Panc1 (cell line): ENCODE measurements at regions not wholly inside any gene's neighbourhood (a gene's known extent, or its start where the extent isn't known, plus 50 kb on each side); places are given as distances from the start of the nearest gene placed in this dataset.

Experiments
- ATAC-seq: fragments of 200-7000 bp; cut with Tn5 transposase; 2 replicates; pipeline ENCODE4 v1.9.1; 2020; ENCODE audit warnings: mild to moderate bottlenecking, moderate library complexity
- BruUV-seq: library from RNA; stranded (reverse); fragments of 400-500 nt; replicated peaks from 2 replicates; lab custom pipeline; 2021; lab: Mats Ljungman, UMichigan
- CTCF ChIA-PET: fragments of 300-600 bp; sonication (Branson Sonifier 250); formaldehyde crosslinking; loops from one replicate; lab custom pipeline; 2022; ENCODE audit warnings: antibody characterized with exemption; lab: Charles Lee
- POLR2A ChIA-PET: fragments of 300-600 bp; sonication (Branson Sonifier 250); formaldehyde crosslinking; loops from one replicate; lab custom pipeline; 2022; ENCODE audit warnings: antibody characterized with exemption; lab: Charles Lee
- DNase-seq: peaks from one replicate; pipeline ENCODE4 v3.0.0-alpha.2; 2010; ENCODE audit warnings: low read depth, low spot score
- H3K27ac ChIP-seq: 2 replicates; pipeline ENCODE4 v1.5.1; 2011; ENCODE audit warnings: mild to moderate bottlenecking, low read length, inconsistent platforms
- H3K27me3 ChIP-seq: fragments of 200-500 bp; sonication (Bioruptor generic); 2 replicates; pipeline ENCODE4 v1.6.0; 2014; ENCODE audit warnings: low read length, inconsistent platforms; ENCODE audit not compliant: control insufficient read depth, insufficient read depth
- H3K36me3 ChIP-seq: fragments of 200-500 bp; sonication (Bioruptor generic); 2 replicates; pipeline ENCODE4 v1.5.1; 2014; ENCODE audit warnings: inconsistent platforms, mild to moderate bottlenecking, low read length, moderate library complexity; ENCODE audit not compliant: control insufficient read depth, insufficient read depth
- H3K4me1 ChIP-seq: 2 replicates; pipeline ENCODE4 v1.5.1; 2011; ENCODE audit warnings: inconsistent platforms, mild to moderate bottlenecking, low read length, moderate library complexity; ENCODE audit not compliant: control insufficient read depth, insufficient read depth
- H3K4me3 ChIP-seq, 2 experiments: 2 replicates each; pipeline ENCODE4 v1.5.1; 2011 to 2012; ENCODE audit warnings: low read depth in 2 of 2, low read length in 2 of 2, mild to moderate bottlenecking in 2 of 2, inconsistent platforms in 1 of 2, moderate library complexity in 1 of 2
- H3K9me3 ChIP-seq: fragments of 200-500 bp; sonication (Bioruptor generic); 2 replicates; pipeline ENCODE4 v1.5.1; 2014; ENCODE audit warnings: low read depth, mild to moderate bottlenecking, inconsistent platforms, low read length, moderate library complexity; ENCODE audit not compliant: control insufficient read depth, insufficient read depth
- CTCF ChIP-seq: fragments of 450-650 bp; IDR thresholded peaks from 2 replicates; pipeline ENCODE4 v1.5.1; 2017; ENCODE audit warnings: mild to moderate bottlenecking
- POLR2AphosphoS5 ChIP-seq: IDR thresholded peaks from 2 replicates; pipeline ENCODE4 v1.6.1; 2012; ENCODE audit warnings: mild to moderate bottlenecking, low read depth, low read length, moderate library complexity
- REST ChIP-seq, 2 experiments: IDR thresholded peaks; 2 replicates each; pipeline ENCODE4 v1.6.1; 2011 to 2012; ENCODE audit warnings: low read depth in 2 of 2, control low read depth in 1 of 2, low read length in 1 of 2, mild to moderate bottlenecking in 1 of 2, moderate library complexity in 1 of 2; ENCODE audit not compliant: insufficient read depth in 1 of 2
- SIN3A ChIP-seq: IDR thresholded peaks from 2 replicates; pipeline ENCODE4 v1.6.1; 2012; ENCODE audit warnings: low read depth, mild to moderate bottlenecking, low read length, moderate library complexity, borderline replicate concordance; ENCODE audit not compliant: insufficient read depth
- TCF7L2 ChIP-seq: IDR thresholded peaks from 2 replicates; pipeline ENCODE4 v1.6.1; 2011; ENCODE audit warnings: mild to moderate bottlenecking, low read depth, low read length, inconsistent platforms
- in situ Hi-C: cut with HindIII; loops from 2 replicates; pipeline ENCODE4 v1.10.0; 2016; ENCODE audit warnings: low sequenced_read_pairs, low pct_unique_long_range_greater_than_20kb
- intact Hi-C: fragments of 100-400 bp; cut with micrococcal nuclease; formaldehyde crosslinking; loops from one replicate; pipeline ENCODE4 v1.10.0; 2022; ENCODE audit not compliant: unreplicated experiment

GRCh38 chr2:128413718-128414341, 95.2 kb upstream of the HS6ST1 start:
- no TSS peak for BruUV-seq
- ChIA-PET CTCF (no interaction called here), POLR2A (interaction anchor here (0.7 kb wide), 1 partner anchor 14 kb away, joined by 8 read pairs; no protein-coding TSS in a partner anchor)
- in situ Hi-C loops: no loop called here
- DNase-seq (no peak), ATAC-seq (no peak)
- Histone ChIP-seq H3K4me3 (no peak overlapping the region), H3K4me1 (no peaks in the 10 kb centered on the region), H3K27ac (no peak overlapping the region), H3K36me3 (no peaks in the 10 kb centered on the region), H3K27me3 (no peaks in the 10 kb centered on the region), H3K9me3 (no peaks in the 10 kb centered on the region)
- TF ChIP-seq SIN3A: no peak
- no peak for TF ChIP-seq TCF7L2
- no peak for TF ChIP-seq REST (IDR thresholded peaks at IDR 0.05; ENCODE audit: insufficient read depth in 1 of 2, low read depth in 2 of 2, low read length in 1 of 2)
- TF ChIP-seq POLR2AphosphoS5: no peak
- no peak for TF ChIP-seq CTCF
- intact Hi-C loops: no loop called here

GRCh38 chr2:128414351-128414750, 95.7 kb upstream of the HS6ST1 start:
- H3K27ac ChIP-seq: no peak overlapping the region
- H3K9me3 ChIP-seq: no peaks in the 10 kb centered on the region
- no peak for TF ChIP-seq POLR2AphosphoS5
- no peak for TF ChIP-seq TCF7L2
- no peak for TF ChIP-seq REST (IDR thresholded peaks at IDR 0.05; ENCODE audit: insufficient read depth in 1 of 2, low read depth in 2 of 2, low read length in 1 of 2)
- TF ChIP-seq CTCF: no peak
- TF ChIP-seq SIN3A: no peak
- ATAC-seq: no peak
- intact Hi-C loops (no loop called here), in situ Hi-C loops (no loop called here)
- H3K27me3 ChIP-seq: no peaks in the 10 kb centered on the region
- no TSS peak for BruUV-seq
- H3K4me1 ChIP-seq: no peaks in the 10 kb centered on the region
- H3K36me3 ChIP-seq: no peaks in the 10 kb centered on the region
- CTCF ChIA-PET: no interaction called here
- DNase-seq: no peak
- POLR2A ChIA-PET: interaction anchor here (0.7 kb wide), 1 partner anchor 15 kb away, joined by 8 read pairs; no protein-coding TSS in a partner anchor
- H3K4me3 ChIP-seq: no peak overlapping the region
